HG03571 (cell line): ENCODE measurements at regions not wholly inside any gene's neighbourhood (a gene's known extent, or its start where the extent isn't known, plus 50 kb on each side); places are given as distances from the start of the nearest gene placed in this dataset.

Experiments
- ATAC-seq: cut with Tn5 transposase; IDR thresholded peaks from one replicate; pipeline ENCODE4 v1.9.1; 2021; ENCODE audit not compliant: unreplicated experiment

- ATAC-seq = no peak
Measured at GRCh38 chr2:144593803-144594202, 73.9 kb upstream of the ZEB2 start.

GRCh38 chr2:144592500-144593256 lies 72.8 kb upstream of the ZEB2 start:
- ATAC-seq = no peak

- ATAC-seq = no peak
Measured at GRCh38 chr2:144587306-144587705, 67.4 kb upstream of the ZEB2 start.

- ATAC-seq = no peak
Measured at GRCh38 chr2:144586476-144586875, 66.6 kb upstream of the ZEB2 start.

- ATAC-seq = no peak
Measured at GRCh38 chr2:144583741-144584453, 64.0 kb upstream of the ZEB2 start.

- ATAC-seq = no peak
Measured at GRCh38 chr2:144583381-144583729, 63.4 kb upstream of the ZEB2 start.

- no peak for ATAC-seq
Measured at GRCh38 chr2:144582651-144583380, 62.9 kb upstream of the ZEB2 start.

GRCh38 chr2:144580521-144581161 lies 60.7 kb upstream of the ZEB2 start:
- ATAC-seq = no peak

- ATAC-seq = no peak
Measured at GRCh38 chr2:144579556-144579955, 59.6 kb upstream of the ZEB2 start.

- no peak for ATAC-seq
Measured at GRCh38 chr2:144578099-144578498, 58.2 kb upstream of the ZEB2 start.

- ATAC-seq = peak; percentile 59
Measured at GRCh38 chr2:144572977-144573376, 53.1 kb upstream of the ZEB2 start.

GRCh38 chr2:144571770-144572169 lies 51.9 kb upstream of the ZEB2 start:
- no peak for ATAC-seq

GRCh38 chr2:144570566-144570965 lies 50.6 kb upstream of the ZEB2 start:
- no peak for ATAC-seq
